ENCODE measurements at regions not wholly inside any gene's neighbourhood (a gene's known extent, or its start where the extent isn't known, plus 50 kb on each side); places are given as distances from the start of the nearest gene placed in this dataset.

DNA sequence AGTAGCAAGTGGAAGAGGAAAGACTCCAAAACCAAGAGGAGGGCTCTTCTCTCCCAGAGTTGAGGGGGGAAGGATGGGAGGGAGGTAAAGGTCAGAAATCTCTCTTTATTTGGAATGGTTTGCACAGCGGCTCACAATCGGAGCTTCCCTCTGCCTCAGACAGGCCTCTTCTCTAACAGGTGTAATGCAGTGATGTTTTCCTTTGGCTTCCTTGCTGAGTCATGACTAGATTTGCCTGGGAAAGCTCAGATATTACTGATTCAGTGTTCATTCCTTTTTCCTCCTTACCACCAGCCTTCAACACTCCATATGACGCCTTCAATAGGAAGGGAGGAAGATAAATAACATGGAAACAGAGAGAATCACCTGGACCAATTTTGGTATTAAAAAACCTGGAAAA lies 136.6 kb downstream of the RNF152 start:
- DNase-seq (ENCODE audit: low read depth in 2 of 2), result no peak

DNA sequence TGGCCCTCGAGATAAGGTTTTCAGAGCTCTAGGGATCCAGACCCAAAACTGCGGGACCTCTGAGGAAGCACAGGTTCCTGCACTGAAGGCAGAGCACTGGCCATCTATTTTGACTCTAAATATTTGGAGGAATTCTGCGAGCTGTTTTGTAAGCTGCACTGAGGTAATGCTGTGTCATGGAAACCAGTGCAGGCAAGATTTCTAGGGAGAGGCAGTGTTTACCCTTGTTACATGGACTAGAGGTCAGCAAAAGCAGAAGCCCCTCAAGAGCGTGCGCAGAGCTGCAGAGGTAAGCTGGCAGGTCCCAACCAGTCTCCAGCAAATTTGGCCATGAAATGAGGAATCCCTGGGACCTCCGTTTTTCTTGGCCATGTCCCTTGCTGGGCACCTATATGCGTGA lies 137.3 kb downstream of the RNF152 start:
- no peak for DNase-seq (ENCODE audit: low read depth in 2 of 2)

DNA sequence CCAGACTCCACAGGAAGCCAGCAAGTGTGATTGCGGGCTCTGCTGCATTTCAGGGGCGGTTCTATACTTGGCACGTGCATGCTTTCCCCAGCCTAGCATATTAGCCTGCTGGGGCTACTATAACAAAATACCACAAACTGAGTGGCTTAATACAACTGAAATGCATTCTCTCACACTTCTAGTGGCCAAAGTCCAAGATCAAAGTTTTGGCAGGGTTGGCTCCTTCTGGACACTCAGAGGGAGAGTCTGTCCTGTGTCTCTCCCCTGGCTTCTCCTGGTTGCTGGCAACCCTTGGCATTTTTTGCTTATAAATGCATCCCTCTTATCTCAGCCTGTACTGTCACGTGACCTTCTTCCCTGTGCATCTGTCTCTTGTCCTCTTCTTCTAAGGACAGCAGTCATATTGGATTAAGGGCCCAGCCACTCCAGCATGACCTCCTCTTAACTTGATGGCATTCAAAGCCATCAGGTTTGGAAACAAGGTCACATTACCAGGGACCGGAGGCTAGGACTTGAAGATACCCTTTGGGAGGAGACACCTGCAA lies 138.7 kb downstream of the RNF152 start:
- DNase-seq (ENCODE audit: low read depth in 2 of 2), result no peak

DNA sequence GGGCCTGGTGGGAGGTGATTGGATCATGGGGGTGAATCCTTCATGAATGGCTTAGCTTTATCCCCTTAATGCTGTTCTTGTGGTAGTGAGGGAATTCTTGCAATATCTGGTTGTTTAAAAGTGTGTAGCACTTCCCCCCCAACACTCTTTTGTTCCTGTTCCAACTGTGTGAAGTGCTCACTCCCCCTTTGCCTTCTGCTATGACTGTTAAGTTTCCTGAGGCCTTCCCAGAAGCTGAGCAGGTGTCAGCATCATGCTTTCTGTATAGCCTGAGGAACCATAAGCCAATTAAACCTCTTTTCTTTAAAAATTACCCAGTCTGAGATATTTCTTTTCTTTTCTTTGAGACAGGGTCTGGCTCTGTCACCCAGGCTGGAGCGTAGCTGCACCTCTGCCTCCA lies 139.4 kb downstream of the RNF152 start:
- no peak for DNase-seq (ENCODE audit: low read depth in 2 of 2)

DNA sequence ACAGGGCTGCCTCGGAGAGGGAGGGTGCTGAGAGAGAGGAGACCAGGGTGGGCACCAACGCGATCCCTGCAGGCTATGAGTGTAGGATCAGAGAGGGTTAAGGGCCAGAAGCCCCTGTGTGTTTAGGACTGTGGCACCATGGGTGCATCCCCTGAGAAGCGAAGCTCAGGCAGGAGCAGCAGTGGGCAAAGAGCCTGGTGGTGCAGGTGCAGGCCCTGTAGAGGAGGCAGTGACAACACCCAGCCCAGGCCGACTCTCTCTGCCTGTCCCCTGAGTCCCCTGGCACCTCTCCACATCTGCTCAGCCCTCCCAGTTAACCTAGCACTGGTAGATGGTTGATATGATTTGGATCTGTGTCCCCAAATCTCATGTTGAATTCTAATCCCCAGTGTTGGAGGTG lies 139.8 kb downstream of the RNF152 start:
- no peak for DNase-seq (ENCODE audit: low read depth in 2 of 2)

DNA sequence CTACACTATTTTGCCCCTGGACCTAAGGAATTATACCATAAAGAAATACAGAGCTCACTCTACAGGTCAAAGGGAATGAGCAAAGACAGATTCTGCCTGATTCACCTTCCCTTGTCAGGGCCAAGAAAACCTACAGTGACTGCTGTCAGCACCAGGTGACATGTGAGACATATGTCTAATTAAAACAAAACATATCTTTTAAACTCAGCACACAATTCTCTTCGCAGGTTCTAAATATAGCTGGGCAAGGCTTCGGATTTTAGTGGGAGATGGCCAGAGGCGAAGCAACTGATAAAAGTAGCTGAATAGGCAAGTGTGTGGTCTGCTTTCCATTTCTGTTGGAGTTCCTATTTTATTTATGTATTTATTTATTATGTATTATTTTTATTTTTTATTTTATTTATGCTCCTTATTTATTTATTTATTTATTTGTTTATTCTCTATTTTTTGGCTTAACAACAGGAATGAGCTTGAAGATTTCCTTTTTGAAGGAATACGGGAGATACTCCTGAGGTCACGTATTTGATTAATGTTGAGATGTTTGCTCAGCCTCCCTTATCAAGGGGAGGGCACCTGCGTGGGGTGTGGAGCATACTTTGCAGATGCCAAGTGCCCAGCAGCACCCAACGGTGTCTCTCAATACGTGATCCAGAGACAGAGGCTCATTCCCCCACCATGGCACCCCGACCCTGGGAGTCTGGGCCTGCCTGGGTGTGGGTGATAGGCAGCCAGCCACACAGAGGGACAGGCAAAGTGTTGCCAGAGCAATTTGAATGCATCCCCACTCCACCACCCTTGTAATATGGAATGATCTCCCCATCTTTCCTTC lies 141.8 kb downstream of the RNF152 start:
- no peak for DNase-seq (ENCODE audit: low read depth in 2 of 2)

DNA sequence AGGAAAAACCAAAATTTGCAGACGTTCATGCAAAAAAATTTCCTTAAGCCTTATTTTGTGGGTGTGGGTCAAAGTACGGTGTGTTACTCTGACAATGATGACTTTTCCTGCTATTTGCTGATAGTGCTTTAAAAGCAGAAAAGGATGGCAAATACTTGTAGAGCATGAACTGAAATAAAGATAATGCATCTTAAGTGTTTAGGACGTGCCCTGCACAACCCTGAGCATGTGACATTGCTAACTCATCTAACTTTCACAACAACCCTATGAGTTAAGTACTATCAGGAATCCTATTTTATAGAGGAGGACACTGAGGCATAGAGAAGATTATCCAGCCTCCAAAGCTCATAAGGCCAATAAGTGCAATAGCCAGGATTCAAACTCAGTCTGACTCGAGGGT lies 143.3 kb downstream of the RNF152 start:
- DNase-seq (ENCODE audit: low read depth in 2 of 2), result no peak

DNA sequence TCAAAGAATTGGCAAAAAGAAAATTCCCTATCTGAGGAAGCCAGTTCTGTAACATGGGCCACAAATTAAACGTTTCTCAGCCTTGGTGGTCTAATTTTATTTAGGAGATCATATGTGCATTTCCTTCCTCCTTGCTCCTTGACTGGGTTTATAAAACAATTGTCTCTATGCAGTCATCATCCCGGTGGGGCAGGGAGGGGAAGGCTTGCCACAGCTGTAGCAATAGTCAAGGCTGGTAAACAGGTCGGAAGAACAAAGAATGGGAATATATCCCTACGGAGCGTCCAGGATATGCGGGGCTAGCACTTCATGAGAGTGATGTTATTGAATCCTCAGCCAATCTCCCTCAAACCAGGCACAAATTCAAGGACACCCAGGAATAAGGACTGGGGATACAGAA lies 143.8 kb downstream of the RNF152 start:
- no peak for DNase-seq (ENCODE audit: low read depth in 2 of 2)

DNA sequence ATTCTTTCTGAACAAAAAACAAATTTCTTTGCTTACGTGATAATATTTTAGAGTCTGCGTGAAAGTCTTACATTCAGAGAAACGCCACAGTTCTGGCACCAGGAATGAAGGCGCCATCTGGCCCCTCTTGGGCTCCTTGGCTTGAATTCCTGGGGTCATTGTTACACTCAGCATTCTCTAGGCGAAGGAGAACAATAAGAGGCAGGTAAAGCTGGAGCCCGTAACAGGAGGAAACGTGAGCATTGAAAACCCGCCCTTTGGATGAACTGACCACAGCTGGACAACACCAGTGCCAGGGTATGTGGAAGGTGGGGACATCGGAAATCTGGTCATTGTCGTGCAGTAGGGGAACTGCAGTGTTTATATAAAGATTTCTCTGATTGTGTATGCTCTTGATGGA lies 144.8 kb downstream of the RNF152 start:
- no peak for DNase-seq (ENCODE audit: low read depth in 2 of 2)

DNA sequence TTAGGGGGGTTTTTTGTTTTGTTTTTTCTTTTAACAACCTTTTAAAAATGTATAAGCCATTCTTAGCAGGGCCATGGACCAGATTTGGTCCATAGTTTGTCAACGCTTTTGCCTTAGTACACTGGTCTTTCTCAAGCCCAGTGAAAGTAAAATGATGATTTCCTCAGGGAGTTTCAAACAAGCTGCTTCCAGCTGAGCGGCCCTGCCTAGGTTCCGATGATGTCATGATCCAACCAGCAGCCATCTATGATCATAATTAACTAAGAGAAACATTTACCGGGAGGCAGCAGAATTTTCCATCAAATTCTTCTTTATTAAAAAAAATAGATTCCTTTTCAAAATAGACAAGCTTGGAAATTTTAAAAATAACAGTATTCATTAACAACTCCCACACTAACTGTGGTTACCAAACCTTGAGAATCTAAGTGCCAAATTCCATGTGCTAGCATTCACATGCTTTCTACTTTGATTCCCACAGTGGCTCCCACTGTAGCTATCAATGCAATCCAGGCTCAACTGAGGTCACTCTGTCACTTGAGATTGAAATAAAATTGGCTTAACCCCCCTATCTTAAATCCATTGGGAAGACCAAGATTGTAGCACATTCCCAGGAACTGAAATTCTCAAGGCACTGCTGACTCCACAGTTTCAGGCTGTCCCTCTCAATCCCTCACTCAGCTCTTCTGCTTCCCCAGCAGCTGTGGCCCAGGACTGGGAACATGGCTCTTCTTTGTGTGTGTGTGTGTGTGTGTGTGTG lies 148.9 kb downstream of the RNF152 start:
- DNase-seq (ENCODE audit: low read depth in 2 of 2), result no peak

DNA sequence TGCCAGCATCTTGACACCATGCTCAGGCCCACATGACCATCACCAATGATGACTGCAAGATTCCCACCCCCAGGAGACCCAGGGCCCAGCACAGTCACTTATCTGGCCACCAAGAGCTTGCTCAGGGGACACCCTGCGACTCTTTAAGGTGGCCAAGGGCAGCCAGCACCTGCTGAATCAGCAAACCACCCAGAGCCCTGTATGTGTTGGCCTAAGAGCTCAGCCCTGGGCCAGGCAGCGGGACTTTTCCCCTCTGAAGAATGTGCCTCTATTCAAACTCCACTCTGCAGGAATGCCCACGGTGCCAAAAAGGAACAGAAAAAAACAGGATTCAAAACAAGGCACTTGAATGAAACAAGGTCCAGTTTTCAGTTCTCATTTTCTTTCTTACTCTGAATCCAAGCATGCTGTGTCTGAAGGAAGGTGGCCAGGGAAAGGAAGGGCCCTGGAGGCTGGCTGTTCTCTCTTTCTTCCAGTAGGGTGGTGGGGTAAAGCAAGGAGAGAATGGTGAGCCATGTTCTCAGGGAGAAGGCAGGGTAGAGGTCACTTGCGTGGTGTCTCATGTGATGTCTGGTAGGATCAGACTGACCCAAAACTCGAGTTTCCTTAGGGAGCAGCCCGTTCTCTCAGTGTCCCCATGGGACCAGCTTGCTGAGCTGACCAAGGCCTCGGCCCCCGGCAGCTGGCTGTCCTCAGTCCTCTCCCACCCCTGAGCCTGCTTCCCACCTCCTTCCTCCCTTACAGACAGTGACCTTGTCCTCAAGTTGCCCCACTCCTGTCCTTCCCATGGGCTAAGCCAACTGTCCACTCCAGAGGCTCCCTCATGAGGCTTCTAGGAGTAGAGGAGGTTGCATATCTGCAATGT lies 150.0 kb downstream of the RNF152 start:
- DNase-seq (ENCODE audit: low read depth in 2 of 2), result no peak

DNA sequence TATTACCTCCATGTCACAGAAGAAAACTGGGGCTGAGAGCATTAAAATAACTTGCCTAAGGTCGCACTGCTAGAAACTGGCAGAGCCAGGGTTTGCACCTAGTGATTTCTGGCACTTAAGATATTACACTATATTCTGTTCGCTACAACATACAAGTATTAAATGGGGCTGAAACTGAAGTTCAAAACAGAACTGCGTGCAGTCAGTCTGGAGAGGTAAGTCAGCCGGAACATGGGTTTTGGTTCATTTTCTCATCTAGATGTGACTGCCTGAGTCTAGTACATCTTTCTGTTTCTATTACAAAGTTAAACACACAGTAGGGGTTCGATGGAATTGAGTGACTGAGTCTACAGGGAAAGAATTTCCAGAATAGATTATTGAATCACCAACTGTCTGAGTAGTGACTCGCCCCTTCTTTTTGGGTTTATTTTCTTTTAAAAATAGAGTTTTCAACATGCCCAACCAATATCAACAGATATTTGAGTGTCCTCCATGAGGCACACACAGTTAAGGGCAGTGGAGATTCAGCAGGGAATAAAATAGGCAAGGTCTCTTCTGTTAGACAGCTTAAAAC lies 150.8 kb downstream of the RNF152 start:
- no peak for DNase-seq (ENCODE audit: low read depth in 2 of 2)

DNA sequence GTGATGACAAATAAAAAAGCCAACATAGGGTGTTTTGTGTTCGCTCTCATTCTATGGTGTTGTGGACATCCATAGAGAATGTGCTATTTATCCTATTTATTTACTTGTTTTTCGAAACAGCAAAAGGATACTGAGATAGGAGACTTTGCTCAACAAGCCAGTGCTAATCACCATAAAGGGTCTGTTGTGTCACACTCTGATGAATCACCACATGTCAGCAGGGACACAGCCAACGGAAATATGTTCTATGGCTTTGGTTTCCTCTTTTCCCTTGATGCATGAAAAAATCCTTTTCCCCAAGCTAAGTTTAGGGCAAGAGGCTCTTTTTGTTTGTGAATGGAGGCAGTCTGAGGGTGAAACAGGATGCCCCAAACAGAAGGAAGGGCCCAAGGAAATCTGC lies 154.3 kb downstream of the RNF152 start:
- DNase-seq (ENCODE audit: low read depth in 2 of 2), result no peak

DNA sequence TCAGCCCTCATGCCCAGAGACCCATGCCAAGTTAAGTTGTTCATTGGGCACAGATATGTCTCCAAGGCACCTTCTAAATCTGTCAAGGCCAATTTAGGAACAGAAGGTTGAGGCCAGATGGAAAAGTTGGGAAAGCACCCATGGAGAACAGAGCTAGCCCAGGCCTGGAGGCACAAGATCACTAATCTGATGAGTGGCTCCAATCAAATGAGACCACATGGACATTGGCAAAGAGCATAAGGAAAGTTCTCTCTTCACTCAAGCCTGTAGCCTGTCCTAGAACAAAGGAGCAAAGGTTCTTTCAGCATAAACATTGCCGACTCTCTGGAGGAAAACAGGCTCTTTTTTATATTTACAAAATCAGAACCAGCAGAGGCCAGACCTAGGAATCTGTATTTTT lies 154.8 kb downstream of the RNF152 start:
- no peak for DNase-seq (ENCODE audit: low read depth in 2 of 2)

DNA sequence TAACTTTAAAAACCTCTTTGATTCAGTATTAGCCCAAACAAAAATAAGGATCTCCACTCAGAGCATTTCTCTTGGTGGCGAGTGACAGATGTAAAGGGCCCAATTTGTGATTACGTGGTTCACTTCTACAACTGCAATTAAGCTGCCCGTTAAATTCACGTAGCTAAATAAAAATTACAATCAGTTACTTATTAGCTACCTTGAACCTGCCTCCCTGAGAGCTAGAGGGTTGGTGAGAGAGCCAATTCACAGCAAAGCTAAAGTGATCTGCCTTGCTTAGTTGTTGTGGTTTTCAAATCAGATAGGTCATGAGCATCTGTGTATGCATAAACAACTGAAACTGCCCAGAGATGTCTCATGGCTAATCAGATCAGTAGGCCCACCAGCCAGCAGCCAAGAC lies 156.7 kb downstream of the RNF152 start:
- no peak for DNase-seq (ENCODE audit: low read depth in 2 of 2)

DNA sequence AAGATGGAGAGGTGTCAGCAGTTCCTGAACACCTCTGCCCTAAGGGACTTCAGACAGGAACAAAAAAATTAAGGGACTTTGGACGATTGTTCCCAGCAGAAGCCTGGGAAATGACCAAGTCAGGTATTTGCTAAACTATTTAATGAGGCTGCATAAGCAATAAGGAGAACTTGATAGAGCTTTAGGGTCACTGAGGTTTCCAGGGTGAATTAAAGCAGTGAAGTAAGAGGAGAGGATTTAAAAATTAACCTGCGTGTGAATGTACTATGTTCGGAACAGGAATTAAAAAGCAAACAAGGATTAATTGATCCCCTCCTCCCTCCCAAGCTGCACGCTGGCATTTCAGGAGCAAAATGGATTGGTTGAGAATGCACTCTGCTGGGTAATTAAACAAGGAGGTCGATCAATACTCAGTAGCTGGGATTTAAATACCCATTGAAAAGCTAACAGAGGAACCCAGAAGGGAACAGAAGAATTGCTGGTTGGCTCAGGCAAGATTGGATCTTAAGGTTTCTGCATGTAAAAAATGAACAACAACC lies 157.2 kb downstream of the RNF152 start:
- no peak for DNase-seq (ENCODE audit: low read depth in 2 of 2)

DNA sequence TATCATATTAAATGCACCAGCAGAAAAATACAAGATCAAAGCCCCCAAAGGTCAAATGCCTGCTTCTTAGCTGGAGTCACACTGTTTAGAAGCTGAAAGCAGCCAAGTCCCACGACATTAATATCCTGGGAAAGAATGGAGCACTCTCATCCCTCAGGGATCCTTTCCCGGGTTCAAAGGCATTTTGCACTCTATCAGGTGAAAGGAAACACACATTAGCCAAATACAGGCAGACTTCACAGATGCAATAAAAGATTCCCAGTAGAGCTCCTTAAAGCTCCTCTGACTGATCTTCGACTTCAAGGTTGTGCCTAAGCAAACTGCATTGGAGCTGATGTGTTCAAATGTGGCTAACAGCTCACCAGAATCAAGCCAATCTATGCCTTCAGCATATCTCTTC lies 158.4 kb downstream of the RNF152 start:
- no peak for DNase-seq (ENCODE audit: low read depth in 2 of 2)

DNA sequence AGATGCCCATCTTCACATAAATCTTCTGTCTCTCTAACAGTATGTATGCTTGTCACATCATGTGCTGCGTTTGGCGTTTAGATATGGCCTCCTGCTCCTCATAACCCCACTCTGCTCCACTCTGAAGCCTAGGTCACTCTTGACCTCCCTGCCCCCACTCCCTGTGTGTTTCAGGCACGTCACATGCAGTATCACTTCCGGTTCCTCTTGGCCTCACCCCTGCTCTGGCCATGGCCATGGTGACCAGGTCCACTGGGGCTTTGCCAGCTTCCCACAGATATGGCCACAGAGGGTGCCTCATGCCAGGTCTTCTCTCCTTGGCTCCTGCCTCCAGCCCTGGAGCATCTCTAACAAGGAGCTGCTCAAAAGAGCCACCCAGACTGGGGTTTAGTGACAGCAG lies 160.0 kb downstream of the RNF152 start:
- no peak for DNase-seq (ENCODE audit: low read depth in 2 of 2)

DNA sequence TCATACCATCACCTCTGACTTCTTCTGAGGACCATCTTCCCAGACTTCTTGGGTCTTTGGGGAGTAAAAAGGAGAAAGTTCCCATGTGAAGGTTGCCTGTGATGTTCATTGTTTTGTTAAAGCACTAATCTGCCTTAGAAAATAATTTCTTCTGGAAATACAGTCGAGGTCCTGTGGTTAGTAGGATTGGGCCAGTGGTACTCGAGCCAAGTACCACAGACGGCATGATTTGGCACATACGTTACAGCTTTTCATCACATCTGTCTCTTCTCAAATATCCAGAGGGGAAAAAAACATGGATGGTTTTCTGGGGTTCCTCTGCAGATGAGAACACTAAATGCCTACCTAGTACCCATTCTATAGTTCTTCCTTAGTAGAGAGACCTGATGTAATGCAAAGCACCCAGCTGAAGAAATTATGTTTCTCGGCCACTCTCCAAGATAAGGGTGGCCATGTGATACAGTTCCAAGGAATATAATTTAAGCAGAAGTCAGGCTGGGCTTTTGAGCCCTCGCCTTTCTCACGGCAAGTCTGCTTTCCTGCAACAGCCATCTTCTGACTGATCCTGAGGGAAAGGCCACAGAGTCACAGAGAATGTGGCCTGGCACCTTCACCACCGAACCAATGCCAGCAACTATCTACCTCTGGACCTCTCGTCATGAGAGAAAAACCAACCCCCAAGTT lies 161.0 kb downstream of the RNF152 start:
- no peak for DNase-seq (ENCODE audit: low read depth in 2 of 2)

DNA sequence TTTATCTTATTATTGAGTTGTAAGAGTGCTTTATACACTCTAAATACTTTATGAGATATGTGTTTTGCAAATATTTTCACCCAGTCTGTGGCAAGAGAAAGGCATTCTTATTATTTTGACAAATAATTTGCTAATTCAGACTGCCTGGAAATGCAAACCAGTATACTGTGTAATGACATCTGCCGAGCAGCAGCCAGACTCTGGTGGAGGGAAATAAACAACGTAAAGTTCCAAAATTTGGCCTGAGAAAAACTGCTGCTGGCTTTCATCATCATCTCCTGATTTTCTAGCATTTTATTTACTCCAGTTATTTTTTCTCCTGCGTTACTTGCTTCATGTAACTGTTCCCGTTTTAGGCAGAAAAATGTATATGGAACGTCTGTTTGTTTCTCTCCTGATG lies 161.6 kb downstream of the RNF152 start:
- no peak for DNase-seq (ENCODE audit: low read depth in 2 of 2)

DNA sequence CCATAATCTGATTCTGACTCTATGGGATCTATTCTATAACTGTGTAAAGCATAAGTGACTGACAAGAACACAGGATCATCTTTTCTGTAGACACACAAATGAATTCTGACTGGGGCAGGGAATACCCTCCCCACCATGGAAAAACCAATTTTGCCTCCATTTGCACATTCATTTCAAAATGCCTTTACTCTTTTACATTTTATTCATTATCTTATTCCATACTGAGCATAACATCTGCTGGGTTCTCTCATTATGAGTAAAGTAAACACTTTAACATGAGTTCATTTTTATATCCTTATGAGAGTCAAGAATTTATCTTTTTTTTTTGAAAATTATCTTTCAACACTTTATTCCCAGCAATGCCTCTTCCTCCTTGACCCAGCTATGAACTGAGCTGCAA lies 163.5 kb downstream of the RNF152 start:
- DNase-seq (ENCODE audit: low read depth in 2 of 2), result no peak

Measured in stimulated activated CD8-positive, alpha-beta memory T cell treated with anti-CD3 and anti-CD28 coated beads, Interleukin-15, amount 100 ng/mL, for 48 hours (primary cell).